SK-N-MC (cell line): ENCODE measurements at regions not wholly inside any gene's neighbourhood (a gene's known extent, or its start where the extent isn't known, plus 50 kb on each side); places are given as distances from the start of the nearest gene placed in this dataset.

Experiments
- DNase-seq: peaks from one replicate; pipeline ENCODE4 v3.0.0-alpha.2; 2011; ENCODE audit warnings: low read depth, low spot score
- H3K27ac ChIP-seq: fragments of 200-600 bp; sonication (generic); 2 replicates; pipeline ENCODE4 v1.5.1; 2016; ENCODE audit warnings: mixed run types
- H3K36me3 ChIP-seq: fragments of 200-600 bp; sonication (generic); 2 replicates; pipeline ENCODE4 v1.6.1; 2017; ENCODE audit warnings: antibody characterized with exemption, low read length, mixed read lengths; ENCODE audit not compliant: insufficient read depth
- H3K4me3 ChIP-seq: fragments of 200-600 bp; sonication (generic); 2 replicates; pipeline ENCODE4 v1.5.1; 2016
- H3K9ac ChIP-seq: fragments of 200-600 bp; sonication (generic); 2 replicates; pipeline ENCODE4 v1.8.0; 2017; ENCODE audit warnings: mixed run types, mixed read lengths; ENCODE audit not compliant: insufficient read length
- H3K9me3 ChIP-seq: fragments of 200-600 bp; sonication (generic); 2 replicates; pipeline ENCODE4 v1.6.1; 2017; ENCODE audit warnings: low read depth, mild to moderate bottlenecking, antibody characterized with exemption, low read length, moderate library complexity, mixed read lengths
- EZH2 ChIP-seq: fragments of 200-600 bp; sonication (generic); IDR thresholded peaks from one replicate; pipeline ENCODE4 v1.6.1; 2017; ENCODE audit warnings: antibody characterized with exemption
- FOXP2 ChIP-seq: optimal IDR thresholded peaks from 2 replicates; pipeline ENCODE3; 2011; ENCODE audit warnings: mild to moderate bottlenecking, moderate library complexity; ENCODE audit not compliant: insufficient read depth; ENCODE audit errors: extremely low read length, control extremely low read depth
- POLR2AphosphoS5 ChIP-seq: IDR thresholded peaks from 2 replicates; pipeline ENCODE4 v1.6.1; 2012; ENCODE audit warnings: mild to moderate bottlenecking, low read depth, low read length, borderline replicate concordance

GRCh38 chr2:100766806-100767205, 53.1 kb upstream of the NPAS2 start:
- Histone ChIP-seq H3K27ac (no peak overlapping the region), H3K9me3 (no peaks in the 10 kb centered on the region), H3K4me3 (no peak overlapping the region), H3K36me3 (no peaks in the 10 kb centered on the region), H3K9ac (no peak overlapping the region)
- no peak for TF ChIP-seq FOXP2
- no peak for TF ChIP-seq POLR2AphosphoS5
- TF ChIP-seq EZH2: no peak
- DNase-seq: no peak

DNA sequence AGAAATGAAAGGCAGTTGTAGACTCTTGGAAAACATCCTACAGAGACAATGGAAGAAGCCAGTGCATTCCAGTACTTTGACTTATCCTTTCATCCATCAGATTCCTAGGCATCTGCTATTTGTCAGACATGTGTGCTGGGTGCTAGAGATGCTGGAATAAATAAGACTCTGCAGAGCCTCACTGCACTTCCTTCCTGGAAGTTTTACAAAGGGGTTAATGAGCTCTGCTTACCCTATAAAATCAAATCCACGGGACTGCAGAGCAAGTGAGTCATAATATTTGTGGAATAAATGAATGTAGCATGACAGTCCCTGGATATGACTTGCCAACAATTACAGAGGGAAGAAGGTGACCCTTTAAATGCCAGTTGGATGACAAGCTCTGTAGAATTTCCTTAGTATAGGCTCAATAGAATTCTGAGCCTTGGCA, 52.7 kb upstream of the NPAS2 start:
- Histone ChIP-seq H3K9me3 (no peaks in the 10 kb centered on the region), H3K4me3 (no peak overlapping the region), H3K36me3 (no peaks in the 10 kb centered on the region), H3K9ac (no peak overlapping the region), H3K27ac (no peak overlapping the region)
- TF ChIP-seq EZH2 (no peak), FOXP2 (no peak), POLR2AphosphoS5 (no peak)
- no peak for DNase-seq

GRCh38 chr2:100767810-100768806, 51.8 kb upstream of the NPAS2 start:
- no peak for DNase-seq
- Histone ChIP-seq H3K36me3 (no peaks in the 10 kb centered on the region), H3K9ac (no peak overlapping the region), H3K27ac (no peak overlapping the region), H3K4me3 (no peak overlapping the region), H3K9me3 (no peaks in the 10 kb centered on the region)
- TF ChIP-seq FOXP2 (no peak), EZH2 (no peak), POLR2AphosphoS5 (no peak)
